ENCODE measurements at regions not wholly inside any gene's neighbourhood (a gene's known extent, or its start where the extent isn't known, plus 50 kb on each side); places are given as distances from the start of the nearest gene placed in this dataset.
A peak's percentile ranks its signal among the peaks of the same experiment; 100 is the strongest.
"Not testable (repeated sequence)": the region's sequence is repeated elsewhere in the genome, so short reads cannot be mapped to it uniquely, and the experiment has no call there.

DNA sequence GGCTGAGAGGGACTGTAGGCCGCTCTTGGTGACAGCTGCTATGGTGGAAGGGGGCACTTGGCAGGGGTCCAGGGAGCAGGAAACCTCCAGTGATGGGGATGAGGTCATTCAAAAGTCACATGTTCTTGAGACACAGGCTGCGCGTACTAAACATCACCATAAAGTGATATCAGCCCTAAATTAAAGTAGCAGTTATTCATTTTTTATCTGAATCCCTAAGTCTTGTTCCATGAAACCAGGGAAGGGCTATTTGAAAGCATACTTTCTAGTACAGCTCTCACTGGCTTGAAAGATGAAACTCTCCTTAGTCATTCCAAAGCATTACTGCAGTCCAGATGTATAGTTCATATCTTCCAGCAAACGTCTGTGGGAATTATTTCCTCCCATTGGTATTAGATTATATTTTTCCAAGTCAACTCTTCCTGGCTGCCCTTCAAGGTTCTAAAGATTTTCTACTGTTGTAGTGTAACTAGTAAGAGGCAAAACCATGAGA is 373.1 kb downstream of the CD109 start:
- DNase-seq, result peak; percentile 12

DNA sequence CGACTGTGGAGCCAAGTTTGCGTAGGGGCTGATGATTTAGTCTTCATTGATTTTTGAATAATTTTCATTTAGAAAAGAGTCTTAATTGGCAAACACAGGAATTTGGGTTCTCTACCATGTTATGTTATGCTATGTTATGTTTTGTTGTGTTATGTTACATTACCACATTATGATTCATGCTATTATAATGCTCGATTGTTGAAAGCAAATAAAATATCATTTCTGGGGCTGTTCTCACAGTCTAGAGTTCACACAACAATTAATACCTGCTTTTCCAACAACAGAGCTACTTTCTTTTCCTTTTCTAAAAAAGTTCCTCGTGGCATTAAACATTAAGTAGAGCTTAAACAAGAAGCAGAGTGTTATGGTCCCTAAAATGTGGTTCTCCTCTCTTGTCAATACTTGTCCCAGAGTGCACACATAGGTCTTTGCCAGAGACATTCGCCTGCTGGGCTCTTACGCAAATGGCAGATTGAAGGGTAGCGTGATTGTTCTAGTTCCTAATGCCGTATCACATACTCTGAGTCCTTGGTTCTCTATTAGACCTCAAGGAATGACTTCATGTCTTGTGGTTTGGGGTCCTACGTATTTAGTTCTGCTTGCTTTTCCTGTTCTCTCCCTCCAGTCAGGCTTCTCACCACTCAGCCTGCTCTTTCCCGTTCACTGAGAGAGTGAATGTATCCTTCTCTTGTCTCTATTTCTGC is 370.3 kb downstream of the CD109 start:
- DNase-seq, result no peak

DNA sequence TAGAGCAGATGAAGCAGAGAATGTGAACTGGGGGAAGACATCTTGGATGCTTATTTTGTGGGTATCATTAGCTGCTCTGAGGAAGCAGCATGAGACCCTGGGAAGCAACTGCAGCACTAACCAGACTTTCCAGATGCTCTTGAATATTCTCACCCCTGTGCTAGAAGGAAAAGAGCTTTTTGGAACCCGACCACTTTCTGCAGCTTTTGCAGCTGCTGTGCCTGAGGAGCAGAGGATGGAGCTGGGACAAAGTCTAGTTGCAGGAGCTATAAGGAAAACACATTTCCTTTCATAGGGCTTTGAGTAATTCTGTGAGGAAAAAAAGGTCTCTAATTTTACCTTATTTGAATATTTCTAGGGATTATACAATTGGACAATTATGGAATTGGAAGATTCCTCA is 369.7 kb downstream of the CD109 start:
- DNase-seq, result no peak

DNA sequence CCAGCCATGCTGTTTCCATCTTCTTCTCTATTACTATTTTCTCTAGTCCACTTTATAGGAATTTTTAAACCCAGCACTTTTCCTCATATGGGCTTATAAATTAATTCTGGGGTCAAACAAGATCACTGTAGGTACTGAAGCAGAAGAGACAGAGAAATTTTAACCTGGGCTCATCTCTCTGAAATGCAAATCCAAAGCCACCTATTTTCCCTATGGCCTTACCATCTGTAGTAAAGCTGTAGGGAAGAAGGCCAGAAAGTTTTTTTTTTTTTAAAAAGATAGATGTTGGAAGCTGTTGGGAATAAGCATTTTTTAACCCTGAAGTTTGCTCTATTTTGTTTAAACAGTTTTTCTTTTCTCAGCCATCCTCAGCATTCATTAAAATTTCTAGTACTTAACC is 367.4 kb downstream of the CD109 start:
- no peak for DNase-seq

DNA sequence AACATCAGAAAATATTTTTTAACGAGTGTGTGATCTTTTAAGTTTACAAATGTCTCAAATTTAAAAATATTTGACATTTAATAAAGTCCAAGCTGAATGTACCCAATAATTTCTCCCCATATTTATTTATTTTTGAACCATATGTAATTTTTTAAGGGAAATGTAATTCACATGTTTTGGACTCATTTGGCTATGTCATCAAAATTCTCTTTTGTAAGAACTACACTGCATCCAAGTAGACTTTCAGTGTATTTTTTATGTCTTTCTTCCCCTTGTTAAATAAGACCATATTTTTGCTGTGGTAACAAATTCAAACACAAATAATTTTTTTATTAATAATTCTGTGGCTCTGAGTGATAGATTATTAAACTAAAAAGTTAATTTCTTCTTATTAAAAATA is 365.2 kb downstream of the CD109 start:
- DNase-seq, result no peak

DNA sequence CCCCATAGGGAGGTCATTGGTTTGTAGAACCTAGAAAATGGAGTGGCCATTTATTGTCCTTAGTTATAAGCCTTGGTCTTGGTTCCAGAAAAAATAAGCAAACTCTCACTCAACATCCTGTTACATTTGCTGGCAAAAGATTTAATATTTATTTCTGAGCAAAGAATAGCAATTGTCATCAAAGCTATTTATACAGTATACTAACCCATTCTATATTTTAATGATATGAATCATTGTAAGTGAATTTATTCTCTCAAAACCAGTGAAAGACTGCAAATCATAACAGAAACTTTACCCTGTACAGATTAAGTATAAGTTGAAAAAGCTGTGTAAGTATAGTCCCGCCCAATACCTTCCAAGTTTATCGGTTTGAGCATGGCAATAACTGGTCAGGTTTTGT is 364.4 kb downstream of the CD109 start:
- DNase-seq, result no peak

- no peak for DNase-seq
Observed at GRCh38 chr6:74058606-74059005, 362.6 kb downstream of the CD109 start.

GRCh38 chr6:74057326-74057725 is 361.3 kb downstream of the CD109 start:
- no peak for DNase-seq

DNA sequence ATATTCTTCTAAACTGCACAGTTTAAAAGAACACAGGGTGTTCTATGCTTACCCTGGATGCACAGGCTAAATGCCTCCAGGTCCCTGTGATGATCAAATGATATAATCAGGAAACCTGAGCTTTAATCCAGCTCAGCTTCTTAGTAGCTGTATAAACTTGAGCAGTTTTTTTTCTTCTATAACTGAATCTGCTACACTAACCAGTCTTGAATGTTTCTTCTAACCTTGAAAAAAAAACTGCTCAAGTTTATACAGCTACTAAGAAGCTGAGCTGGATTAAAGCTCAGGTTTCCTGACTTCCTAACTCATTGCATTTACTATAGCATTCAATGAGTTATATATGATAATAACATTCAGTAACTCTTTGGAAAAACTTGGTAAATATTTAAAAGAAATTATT is 358.2 kb downstream of the CD109 start:
- DNase-seq, result no peak

DNA sequence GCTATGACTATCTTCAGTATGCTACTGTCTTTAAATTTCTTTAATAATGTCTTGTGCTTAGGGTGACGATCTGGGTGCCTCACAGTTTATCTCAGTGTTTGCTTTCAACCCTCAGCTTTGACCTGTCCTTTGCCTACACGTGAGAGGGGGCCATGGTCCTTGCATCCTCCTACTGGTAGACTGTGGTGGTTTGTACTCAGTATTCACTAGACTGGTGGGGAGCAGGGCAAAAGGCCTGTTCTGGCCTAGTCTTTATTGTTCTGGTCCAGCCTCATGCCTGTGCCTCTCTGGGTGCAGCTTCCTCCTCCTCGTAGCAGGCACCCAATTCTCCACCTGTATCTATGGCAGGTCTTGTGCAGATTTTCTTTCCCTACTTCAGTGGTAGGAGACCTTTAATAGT is 354.9 kb downstream of the CD109 start:
- no peak for DNase-seq

DNA sequence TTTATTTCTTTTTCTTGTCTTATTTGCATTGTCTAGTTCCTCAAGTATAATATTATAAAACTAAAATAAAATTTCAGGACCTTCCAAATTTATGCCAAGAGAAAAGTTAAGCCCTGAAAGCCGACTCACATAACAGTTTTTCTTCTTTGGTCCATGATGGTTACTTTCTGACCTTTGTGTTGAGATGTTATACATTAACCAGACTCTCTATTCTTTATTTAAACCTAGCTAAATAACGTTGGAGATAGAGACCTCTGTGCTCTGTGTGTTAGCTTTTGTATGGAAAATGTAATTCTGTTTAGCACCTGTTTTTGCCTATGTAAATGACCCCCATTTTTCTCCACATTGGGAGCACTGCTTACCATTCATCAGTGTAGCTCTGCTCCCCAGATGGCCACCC is 352.4 kb downstream of the CD109 start:
- DNase-seq, result no peak

- no peak for DNase-seq
Observed at GRCh38 chr6:74044417-74045096, 348.6 kb downstream of the CD109 start.

DNA sequence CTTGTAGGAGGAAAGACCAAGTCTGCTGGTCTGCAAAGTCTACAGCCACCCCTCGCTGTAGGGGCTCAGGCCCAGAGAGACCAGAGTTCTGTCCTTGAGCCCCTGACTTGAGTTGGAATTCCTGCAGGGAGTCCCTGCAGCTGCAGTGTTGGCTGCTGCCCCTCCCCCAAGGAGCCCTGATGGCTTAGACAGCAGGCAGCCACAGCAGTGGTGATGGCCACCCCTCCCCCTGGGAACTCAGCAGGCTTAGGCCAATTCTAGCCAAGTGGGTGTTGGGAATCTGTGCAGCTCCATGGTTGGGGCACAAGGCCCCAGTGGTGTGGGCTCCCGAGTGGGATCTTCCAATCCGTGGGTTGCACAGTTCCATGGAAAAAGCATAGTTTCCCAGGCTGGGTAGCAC is 345.4 kb downstream of the CD109 start:
- no peak for DNase-seq

- DNase-seq, result no peak
Observed at GRCh38 chr6:74018825-74019224, 322.8 kb downstream of the CD109 start.

- no peak for DNase-seq
Observed at GRCh38 chr6:74015427-74015826, 319.4 kb downstream of the CD109 start.

GRCh38 chr6:74000666-74001490 is 304.9 kb downstream of the CD109 start:
- no peak for DNase-seq

- DNase-seq, result not testable (repeated sequence)
Observed at GRCh38 chr6:73990609-73991238, 294.7 kb downstream of the CD109 start.

DNA sequence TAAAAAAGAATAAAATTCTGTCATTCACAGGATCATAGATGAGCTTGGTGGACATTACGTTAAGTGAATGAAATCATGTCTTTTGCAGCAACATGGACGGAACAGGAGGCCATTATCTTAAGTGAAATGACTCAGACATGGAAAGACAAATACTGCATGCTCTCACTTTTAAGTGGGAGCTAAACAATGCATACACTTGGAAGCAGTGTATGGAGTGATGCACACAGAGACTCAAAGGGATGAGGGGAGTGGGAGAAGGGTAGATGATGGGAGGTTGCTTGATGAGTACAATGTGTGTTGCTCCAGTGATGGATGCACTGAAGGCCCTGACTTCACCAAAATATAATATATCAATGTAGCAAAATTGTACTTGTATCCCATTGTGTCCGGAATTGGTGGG is 293.4 kb downstream of the CD109 start:
- DNase-seq, result no peak

DNA sequence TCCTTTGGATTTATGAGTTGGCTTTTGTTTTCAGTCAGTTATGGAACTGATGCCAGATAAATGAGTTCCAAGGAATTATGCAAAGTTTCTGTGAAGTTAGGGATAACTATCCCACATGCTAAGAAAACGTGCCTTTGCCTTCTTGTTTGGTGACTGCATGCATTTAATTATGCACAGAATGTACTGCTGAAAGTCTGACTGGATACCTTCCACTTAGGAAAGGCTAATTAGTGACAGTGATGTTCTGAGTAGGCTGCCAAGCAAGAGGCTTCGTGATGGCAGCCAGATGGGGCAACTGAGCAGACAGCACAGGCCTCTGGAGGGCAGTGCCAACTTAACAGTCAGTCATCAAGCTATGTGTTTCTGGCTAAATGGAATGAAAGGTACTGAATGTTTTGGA is 289.9 kb downstream of the CD109 start:
- DNase-seq, result no peak

- no peak for DNase-seq
Observed at GRCh38 chr6:73984571-73985210, 288.7 kb downstream of the CD109 start.

DNA sequence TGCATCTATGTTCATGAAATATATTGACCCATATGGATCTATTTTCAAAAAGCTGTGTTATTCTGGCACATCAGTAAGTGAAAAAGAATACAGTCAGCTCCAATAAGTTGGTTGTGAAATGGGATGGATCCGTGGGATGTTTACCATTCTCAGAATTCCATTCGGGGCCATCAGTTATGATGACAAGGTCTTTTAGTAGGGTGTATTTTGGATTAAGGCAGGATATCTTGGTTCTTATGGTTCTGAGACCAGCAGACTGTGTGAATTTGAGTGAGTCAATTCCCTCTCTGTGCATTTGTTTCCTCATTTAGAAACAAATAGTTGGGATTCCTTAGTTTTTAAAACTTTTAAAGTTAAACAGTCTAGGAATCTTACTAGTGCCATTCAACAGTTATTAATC is 287.4 kb downstream of the CD109 start:
- DNase-seq, result no peak

DNA sequence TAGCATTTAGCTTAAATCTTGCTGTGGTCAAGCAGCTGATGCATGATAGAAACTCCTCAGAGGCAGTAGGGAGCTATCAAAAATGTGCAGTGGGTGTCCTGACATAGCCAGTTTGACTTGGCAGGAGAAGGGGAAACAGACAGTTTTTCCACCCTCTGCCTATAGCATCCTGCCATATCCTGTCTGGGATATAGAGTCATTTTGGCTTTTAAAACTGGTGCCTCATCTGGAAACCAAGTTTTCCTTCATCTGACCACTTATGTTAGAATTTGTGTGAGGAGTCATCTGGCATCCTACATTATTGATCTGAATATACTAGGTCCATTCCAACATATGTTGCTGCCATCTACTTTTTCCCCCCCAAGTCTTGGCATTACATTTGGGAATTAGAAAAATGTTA is 284.1 kb downstream of the CD109 start:
- no peak for DNase-seq

GRCh38 chr6:73978330-73978729 is 282.3 kb downstream of the CD109 start:
- DNase-seq, result no peak

All from NCI-H524 treated with DMSO at 0.1 percent for 48 hours (cell line).